ENCODE measurements at regions not wholly inside any gene's neighbourhood (a gene's known extent, or its start where the extent isn't known, plus 50 kb on each side); places are given as distances from the start of the nearest gene placed in this dataset.

GRCh38 chr6:22424196-22424595 lies 127.4 kb upstream of the PRL start:
- FAIRE-seq = no peak
- Histone ChIP-seq H3K27me3 (no peaks in the 10 kb centered on the region), H3K4me1 (no peaks in the 10 kb centered on the region), H3K9me3 (no peaks in the 10 kb centered on the region), H3K27ac (no peak overlapping the region), H3K36me3 (no peaks in the 10 kb centered on the region), H3K4me3 (no peak overlapping the region)
- DNase-seq = no peak
- TF ChIP-seq CTCF (IDR thresholded peaks at IDR 0.05) = no peak
- ATAC-seq = no peak
- intact Hi-C loops (cut with DNase I) = no loop called here
- WGBS, 2 donors = 55 to 76% methylated on average over 2 of the region's 2 CpGs

- no peaks in the 10 kb centered on the region for H3K27me3 ChIP-seq
- ATAC-seq (no peak), DNase-seq (no peak), FAIRE-seq (no peak)
- 90 to 91% methylated on average over 2 of the region's 2 CpGs for WGBS, 2 donors
- no peaks in the 10 kb centered on the region for H3K36me3 ChIP-seq
- H3K9me3 ChIP-seq = no peaks in the 10 kb centered on the region
- H3K27ac ChIP-seq = no peak overlapping the region
- TF ChIP-seq CTCF (IDR thresholded peaks at IDR 0.05) = no peak
- intact Hi-C loops (cut with DNase I) = no loop called here
- H3K4me1 ChIP-seq = no peaks in the 10 kb centered on the region
- no peak overlapping the region for H3K4me3 ChIP-seq
Measured at GRCh38 chr6:22432060-22432459, 135.2 kb upstream of the PRL start.

- Histone ChIP-seq H3K4me3 (no peak overlapping the region), H3K36me3 (no peaks in the 10 kb centered on the region), H3K27me3 (no peaks in the 10 kb centered on the region), H3K4me1 (no peaks in the 10 kb centered on the region), H3K27ac (no peak overlapping the region), H3K9me3 (no peaks in the 10 kb centered on the region)
- TF ChIP-seq CTCF (IDR thresholded peaks at IDR 0.05) = no peak
- ATAC-seq = no peak
- FAIRE-seq = no peak
- intact Hi-C loops (cut with DNase I) = no loop called here
- WGBS, 2 donors = 90 to 93% methylated on average over 6 of the region's 6 CpGs
- DNase-seq = no peak
Measured at GRCh38 chr6:22433745-22434144, 135.6 kb upstream of the HDGFL1 start.

GRCh38 chr6:22435151-22435550 lies 134.2 kb upstream of the HDGFL1 start:
- ATAC-seq (no peak), DNase-seq (no peak), FAIRE-seq (no peak)
- intact Hi-C loops (cut with DNase I) = no loop called here
- Histone ChIP-seq H3K36me3 (no peaks in the 10 kb centered on the region), H3K4me1 (no peaks in the 10 kb centered on the region), H3K9me3 (no peaks in the 10 kb centered on the region), H3K4me3 (no peak overlapping the region), H3K27ac (no peak overlapping the region), H3K27me3 (no peaks in the 10 kb centered on the region)
- WGBS, 2 donors = 74 to 94% methylated on average over 4 of the region's 4 CpGs
- no peak for TF ChIP-seq CTCF (IDR thresholded peaks at IDR 0.05)

- ATAC-seq = no peak
- TF ChIP-seq CTCF (IDR thresholded peaks at IDR 0.05) = no peak
- no peak for FAIRE-seq
- Histone ChIP-seq H3K36me3 (no peaks in the 10 kb centered on the region), H3K9me3 (no peaks in the 10 kb centered on the region), H3K4me1 (no peaks in the 10 kb centered on the region), H3K27ac (no peak overlapping the region), H3K27me3 (no peaks in the 10 kb centered on the region), H3K4me3 (no peak overlapping the region)
- intact Hi-C loops (cut with DNase I) = no loop called here
- no peak for DNase-seq
- WGBS, 2 donors = 82 to 89% methylated on average over 2 of the region's 2 CpGs
Measured at GRCh38 chr6:22436134-22436533, 133.2 kb upstream of the HDGFL1 start.
